Thyroid gland (tissue), 4 donors: ENCODE measurements at regions not wholly inside any gene's neighbourhood (a gene's known extent, or its start where the extent isn't known, plus 50 kb on each side); places are given as distances from the start of the nearest gene placed in this dataset.

Experiments used
- POLR2A ChIP-seq, 2 donors: fragments of 450-650 bp; IDR thresholded peaks; one replicate each; pipeline ENCODE4 v1.6.1; 2017; ENCODE audit warnings: antibody characterized with exemption in 2 of 2, mild to moderate bottlenecking in 2 of 2, moderate library complexity in 1 of 2
- TF ChIP-seq, protein P1 (sequence below), 6 experiments: fragments of 200-600 bp in 3 of 6; fragments of 450-650 bp in 3 of 6; sonication (generic) in 3 of 6; IDR thresholded peaks; one replicate each; pipeline ENCODE4 v1.5.1; 2016 to 2019; ENCODE audit warnings: antibody characterized with exemption in 6 of 6, mild to moderate bottlenecking in 2 of 6, inconsistent platforms in 1 of 6, moderate library complexity in 1 of 6

DNA sequence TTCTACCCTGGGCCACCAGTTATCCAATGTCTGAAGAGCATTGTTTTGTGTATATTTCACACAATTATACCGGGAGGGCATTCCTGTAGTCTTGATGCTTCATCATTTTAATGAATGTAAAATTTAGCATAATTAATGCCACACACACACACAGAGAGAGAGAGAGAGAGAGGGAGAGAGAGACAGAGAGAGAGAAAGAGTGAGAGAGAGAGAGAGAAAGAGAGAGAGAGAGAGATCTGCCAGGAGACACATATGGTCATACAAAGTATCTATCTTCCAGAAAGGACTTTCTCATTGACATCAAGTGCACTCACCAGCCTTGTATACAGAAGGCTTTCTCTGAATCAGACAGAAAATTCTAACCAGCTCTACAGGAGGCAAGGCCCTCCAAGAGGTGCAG lies 72.3 kb downstream of the KLF6 start:
- TF ChIP-seq, protein P1, sequence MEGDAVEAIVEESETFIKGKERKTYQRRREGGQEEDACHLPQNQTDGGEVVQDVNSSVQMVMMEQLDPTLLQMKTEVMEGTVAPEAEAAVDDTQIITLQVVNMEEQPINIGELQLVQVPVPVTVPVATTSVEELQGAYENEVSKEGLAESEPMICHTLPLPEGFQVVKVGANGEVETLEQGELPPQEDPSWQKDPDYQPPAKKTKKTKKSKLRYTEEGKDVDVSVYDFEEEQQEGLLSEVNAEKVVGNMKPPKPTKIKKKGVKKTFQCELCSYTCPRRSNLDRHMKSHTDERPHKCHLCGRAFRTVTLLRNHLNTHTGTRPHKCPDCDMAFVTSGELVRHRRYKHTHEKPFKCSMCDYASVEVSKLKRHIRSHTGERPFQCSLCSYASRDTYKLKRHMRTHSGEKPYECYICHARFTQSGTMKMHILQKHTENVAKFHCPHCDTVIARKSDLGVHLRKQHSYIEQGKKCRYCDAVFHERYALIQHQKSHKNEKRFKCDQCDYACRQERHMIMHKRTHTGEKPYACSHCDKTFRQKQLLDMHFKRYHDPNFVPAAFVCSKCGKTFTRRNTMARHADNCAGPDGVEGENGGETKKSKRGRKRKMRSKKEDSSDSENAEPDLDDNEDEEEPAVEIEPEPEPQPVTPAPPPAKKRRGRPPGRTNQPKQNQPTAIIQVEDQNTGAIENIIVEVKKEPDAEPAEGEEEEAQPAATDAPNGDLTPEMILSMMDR (IDR thresholded peaks at IDR 0.05), result no peak
- TF ChIP-seq POLR2A (IDR thresholded peaks at IDR 0.05), result no peak
